ENCODE measurements at regions not wholly inside any gene's neighbourhood (a gene's known extent, or its start where the extent isn't known, plus 50 kb on each side); places are given as distances from the start of the nearest gene placed in this dataset.

GRCh38 chr6:77403424-77403823 is 59.9 kb downstream of the HTR1B start:
- Histone ChIP-seq H2AFZ (ENCODE audit: low read length) (peak overlapping the region; percentile 5), H3K4ac (ENCODE audit: low read length) (no peak overlapping the region)

DNA sequence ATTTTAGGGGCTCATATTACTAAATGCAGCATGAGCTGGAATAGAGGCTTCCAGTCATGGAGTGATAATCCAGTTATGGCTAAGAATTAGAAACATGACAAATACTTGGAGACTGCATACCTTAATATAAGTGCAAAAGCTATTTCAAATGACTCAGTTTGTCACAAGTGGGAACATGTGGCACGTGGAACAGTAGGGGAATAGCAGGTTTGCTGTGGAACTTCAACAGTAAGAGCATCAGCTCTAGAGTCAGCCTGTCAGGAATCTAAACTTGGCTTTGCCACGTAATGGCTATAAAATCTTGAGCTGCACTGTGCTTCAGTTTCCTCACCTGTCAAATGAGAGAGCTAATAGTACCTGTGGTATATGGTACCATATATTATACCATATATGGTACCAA is 62.1 kb downstream of the HTR1B start:
- Histone ChIP-seq H3K9me3 (replicated peaks in 1 of 2; ENCODE audit: control insufficient read depth in 2 of 2, insufficient read depth in 1 of 2, low read depth in 1 of 2, low read length in 2 of 2) (peaks cover 0 to 2% of the 10 kb centered on the region in 2 donors), H3K4me3 (ENCODE audit: low read length in 2 of 2) (no peak overlapping the region), H3K27me3 (ENCODE audit: control insufficient read depth in 3 of 3, insufficient read depth in 3 of 3, low read depth in 1 of 3, low read length in 3 of 3) (no peaks in the 10 kb centered on the region), H3K27ac (replicated peaks; ENCODE audit: low read length) (no peak overlapping the region), H2BK5ac (ENCODE audit: low read length) (no peak overlapping the region), H2BK12ac (ENCODE audit: low read length) (no peak overlapping the region), H3K4ac (ENCODE audit: low read length) (no peak overlapping the region), H3K9ac (ENCODE audit: low read depth, low read length, poor library complexity) (no peak overlapping the region), H4K91ac (ENCODE audit: low read depth, low read length, poor library complexity) (no peak overlapping the region), H3K79me1 (ENCODE audit: low read depth, low read length) (no peaks in the 10 kb centered on the region), H2BK120ac (ENCODE audit: low read depth, low read length) (no peak overlapping the region), H2BK15ac (ENCODE audit: low read length) (no peak overlapping the region), H3K18ac (ENCODE audit: low read length) (no peak overlapping the region), H2AFZ (ENCODE audit: low read length) (no peak overlapping the region), H3K4me1 (ENCODE audit: control insufficient read depth in 2 of 2, insufficient read depth in 1 of 2, low read depth in 1 of 2, low read length in 2 of 2) (peaks cover 0 to 2% of the 10 kb centered on the region in 2 donors), H3K14ac (ENCODE audit: low read length) (no peak overlapping the region), H3K23ac (ENCODE audit: low read depth, low read length, poor library complexity) (no peak overlapping the region), H2AK5ac (ENCODE audit: low read depth, low read length) (no peak overlapping the region), H4K8ac (ENCODE audit: low read depth, low read length) (no peak overlapping the region), H3K36me3 (replicated peaks in 1 of 2; ENCODE audit: control insufficient read depth in 2 of 2, insufficient read depth in 2 of 2, low read length in 2 of 2) (no peaks in the 10 kb centered on the region), H3K4me2 (ENCODE audit: insufficient read depth, low read length, poor library complexity, severe bottlenecking) (no peak overlapping the region)
- DNase-seq (ENCODE audit: low spot score), result no peak
- no CpG with 5 or more reads among the region's 2 CpGs for WGBS, 2 donors (ENCODE audit: extremely low coverage in 2 of 2, insufficient read length in 2 of 2, insufficient replicate concordance in 1 of 2)

More at GRCh38 chr6:77403424-77403823, 59.9 kb downstream of the HTR1B start:
- Histone ChIP-seq H3K23ac (ENCODE audit: low read depth, low read length, poor library complexity) (no peak overlapping the region), H3K4me3 (ENCODE audit: low read length in 2 of 2) (no peak overlapping the region), H2BK15ac (ENCODE audit: low read length) (no peak overlapping the region), H2BK5ac (ENCODE audit: low read length) (no peak overlapping the region), H3K9me3 (replicated peaks in 1 of 2; ENCODE audit: control insufficient read depth in 2 of 2, insufficient read depth in 1 of 2, low read depth in 1 of 2, low read length in 2 of 2) (peaks cover 0 to 2% of the 10 kb centered on the region in 2 donors), H2BK120ac (ENCODE audit: low read depth, low read length) (no peak overlapping the region), H4K91ac (ENCODE audit: low read depth, low read length, poor library complexity) (no peak overlapping the region), H3K79me1 (ENCODE audit: low read depth, low read length) (no peaks in the 10 kb centered on the region), H3K9ac (ENCODE audit: low read depth, low read length, poor library complexity) (no peak overlapping the region), H2BK12ac (ENCODE audit: low read length) (no peak overlapping the region), H3K27me3 (ENCODE audit: control insufficient read depth in 3 of 3, insufficient read depth in 3 of 3, low read depth in 1 of 3, low read length in 3 of 3) (no peaks in the 10 kb centered on the region), H3K18ac (ENCODE audit: low read length) (no peak overlapping the region), H3K36me3 (replicated peaks in 1 of 2; ENCODE audit: control insufficient read depth in 2 of 2, insufficient read depth in 2 of 2, low read length in 2 of 2) (no peaks in the 10 kb centered on the region), H3K14ac (ENCODE audit: low read length) (no peak overlapping the region), H3K4me1 (ENCODE audit: control insufficient read depth in 2 of 2, insufficient read depth in 1 of 2, low read depth in 1 of 2, low read length in 2 of 2) (peaks cover 0 to 2% of the 10 kb centered on the region in 2 donors), H4K8ac (ENCODE audit: low read depth, low read length) (no peak overlapping the region), H3K27ac (replicated peaks; ENCODE audit: low read length) (no peak overlapping the region), H2AK5ac (ENCODE audit: low read depth, low read length) (no peak overlapping the region), H3K4me2 (ENCODE audit: insufficient read depth, low read length, poor library complexity, severe bottlenecking) (no peak overlapping the region)
- DNase-seq (ENCODE audit: low spot score), result peak; percentile 5

- Histone ChIP-seq H2AFZ (ENCODE audit: low read length) (no peak overlapping the region), H4K8ac (ENCODE audit: low read depth, low read length) (no peak overlapping the region), H3K9ac (ENCODE audit: low read depth, low read length, poor library complexity) (no peak overlapping the region), H2BK12ac (ENCODE audit: low read length) (no peak overlapping the region), H3K79me1 (ENCODE audit: low read depth, low read length) (no peaks in the 10 kb centered on the region), H2BK120ac (ENCODE audit: low read depth, low read length) (no peak overlapping the region), H3K23ac (ENCODE audit: low read depth, low read length, poor library complexity) (no peak overlapping the region), H3K18ac (ENCODE audit: low read length) (no peak overlapping the region), H4K91ac (ENCODE audit: low read depth, low read length, poor library complexity) (no peak overlapping the region), H3K27me3 (ENCODE audit: control insufficient read depth in 3 of 3, insufficient read depth in 3 of 3, low read depth in 1 of 3, low read length in 3 of 3) (no peaks in the 10 kb centered on the region), H3K4me2 (ENCODE audit: insufficient read depth, low read length, poor library complexity, severe bottlenecking) (no peak overlapping the region), H3K27ac (replicated peaks; ENCODE audit: low read length) (no peak overlapping the region), H2BK15ac (ENCODE audit: low read length) (no peak overlapping the region), H2BK5ac (ENCODE audit: low read length) (no peak overlapping the region), H3K4me1 (ENCODE audit: control insufficient read depth in 2 of 2, insufficient read depth in 1 of 2, low read depth in 1 of 2, low read length in 2 of 2) (no peaks in the 10 kb centered on the region), H2AK5ac (ENCODE audit: low read depth, low read length) (no peak overlapping the region), H3K4me3 (ENCODE audit: low read length in 2 of 2) (no peak overlapping the region), H3K9me3 (replicated peaks in 1 of 2; ENCODE audit: control insufficient read depth in 2 of 2, insufficient read depth in 1 of 2, low read depth in 1 of 2, low read length in 2 of 2) (peaks cover 0 to 2% of the 10 kb centered on the region in 2 donors), H3K14ac (ENCODE audit: low read length) (no peak overlapping the region), H3K36me3 (replicated peaks in 1 of 2; ENCODE audit: control insufficient read depth in 2 of 2, insufficient read depth in 2 of 2, low read length in 2 of 2) (no peaks in the 10 kb centered on the region), H3K4ac (ENCODE audit: low read length) (no peak overlapping the region)
- no CpG with 5 or more reads among the region's 1 CpG for WGBS, 2 donors (ENCODE audit: extremely low coverage in 2 of 2, insufficient read length in 2 of 2, insufficient replicate concordance in 1 of 2)
- DNase-seq (ENCODE audit: low spot score), result no peak
Observed at GRCh38 chr6:77397561-77397960, 65.7 kb downstream of the HTR1B start.

GRCh38 chr6:77389402-77389801 is 73.9 kb downstream of the HTR1B start:
- H3K14ac ChIP-seq (ENCODE audit: low read length), result no peak overlapping the region
- H3K9ac ChIP-seq (ENCODE audit: low read depth, low read length, poor library complexity), result no peak overlapping the region
- H3K36me3 ChIP-seq (replicated peaks in 1 of 2; ENCODE audit: control insufficient read depth in 2 of 2, insufficient read depth in 2 of 2, low read length in 2 of 2), result no peaks in the 10 kb centered on the region
- H3K4me2 ChIP-seq (ENCODE audit: insufficient read depth, low read length, poor library complexity, severe bottlenecking), result no peak overlapping the region
- no peak overlapping the region for H2BK5ac ChIP-seq (ENCODE audit: low read length)
- no peak for DNase-seq (ENCODE audit: low spot score)
- no peaks in the 10 kb centered on the region for H3K79me1 ChIP-seq (ENCODE audit: low read depth, low read length)
- no peak overlapping the region for H4K8ac ChIP-seq (ENCODE audit: low read depth, low read length)
- H2AFZ ChIP-seq (ENCODE audit: low read length), result no peak overlapping the region
- H3K23ac ChIP-seq (ENCODE audit: low read depth, low read length, poor library complexity), result no peak overlapping the region
- H2AK5ac ChIP-seq (ENCODE audit: low read depth, low read length), result no peak overlapping the region
- H2BK12ac ChIP-seq (ENCODE audit: low read length), result no peak overlapping the region
- H3K4me1 ChIP-seq (ENCODE audit: control insufficient read depth in 2 of 2, insufficient read depth in 1 of 2, low read depth in 1 of 2, low read length in 2 of 2), result no peaks in the 10 kb centered on the region
- no peak overlapping the region for H3K4ac ChIP-seq (ENCODE audit: low read length)
- no peaks in the 10 kb centered on the region for H3K27me3 ChIP-seq (ENCODE audit: control insufficient read depth in 3 of 3, insufficient read depth in 3 of 3, low read depth in 1 of 3, low read length in 3 of 3)
- no peak overlapping the region for H2BK120ac ChIP-seq (ENCODE audit: low read depth, low read length)
- H3K9me3 ChIP-seq (replicated peaks in 1 of 2; ENCODE audit: control insufficient read depth in 2 of 2, insufficient read depth in 1 of 2, low read depth in 1 of 2, low read length in 2 of 2), result no peaks in the 10 kb centered on the region
- H3K4me3 ChIP-seq (ENCODE audit: low read length in 2 of 2), result no peak overlapping the region
- no peak overlapping the region for H2BK15ac ChIP-seq (ENCODE audit: low read length)
- H4K91ac ChIP-seq (ENCODE audit: low read depth, low read length, poor library complexity), result no peak overlapping the region
- no peak overlapping the region for H3K27ac ChIP-seq (replicated peaks; ENCODE audit: low read length)
- no peak overlapping the region for H3K18ac ChIP-seq (ENCODE audit: low read length)

Measured in neuronal stem cell (in vitro differentiated cells).